GM23338 (cell line): ENCODE measurements at regions not wholly inside any gene's neighbourhood (a gene's known extent, or its start where the extent isn't known, plus 50 kb on each side); places are given as distances from the start of the nearest gene placed in this dataset.

Source experiments
- ATAC-seq: fragments of 200-7000 bp; cut with Tn5 transposase; 3 replicates; pipeline ENCODE4 v1.9.1; 2020
- DNase-seq: peaks from one replicate; pipeline ENCODE4 v3.0.0-alpha.2; 2015; ENCODE audit warnings: low spot score
- H2AFZ ChIP-seq: fragments of 200-600 bp; sonication (generic); 2 replicates; pipeline ENCODE4 v1.8.0; 2016; ENCODE audit warnings: antibody characterized with exemption, mild to moderate bottlenecking, moderate library complexity
- H3F3A ChIP-seq: fragments of 200-600 bp; sonication (generic); replicated peaks from 2 replicates; pipeline ENCODE4 v1.8.0; 2017; ENCODE audit warnings: antibody characterized with exemption, mixed run types, low read depth
- H3K27ac ChIP-seq: fragments of 200-600 bp; sonication (generic); 2 replicates; pipeline ENCODE4 v1.6.1; 2016; ENCODE audit warnings: low read depth
- H3K27me3 ChIP-seq: fragments of 200-600 bp; sonication (generic); 2 replicates; pipeline ENCODE4 v1.8.0; 2016; ENCODE audit warnings: mild to moderate bottlenecking, mixed run types, moderate library complexity; ENCODE audit not compliant: insufficient read depth
- H3K36me3 ChIP-seq: fragments of 200-600 bp; sonication (generic); 2 replicates; pipeline ENCODE4 v1.8.0; 2016; ENCODE audit warnings: mild to moderate bottlenecking; ENCODE audit not compliant: insufficient read depth
- H3K4me1 ChIP-seq: fragments of 200-600 bp; sonication (generic); 2 replicates; pipeline ENCODE4 v1.8.0; 2016; ENCODE audit warnings: mild to moderate bottlenecking, moderate library complexity; ENCODE audit not compliant: insufficient read depth
- H3K4me2 ChIP-seq: fragments of 200-600 bp; sonication (generic); 2 replicates; pipeline ENCODE4 v1.7.1; 2017; ENCODE audit warnings: mixed run types
- H3K4me3 ChIP-seq: fragments of 200-600 bp; sonication (generic); 2 replicates; pipeline ENCODE4 v1.6.1; 2016; ENCODE audit warnings: mixed run types
- H3K79me2 ChIP-seq: fragments of 200-600 bp; sonication (generic); replicated peaks from 2 replicates; pipeline ENCODE4 v1.8.0; 2017; ENCODE audit warnings: mild to moderate bottlenecking; ENCODE audit not compliant: insufficient read depth
- H3K9me2 ChIP-seq: fragments of 200-600 bp; sonication (generic); 2 replicates; pipeline ENCODE4 v1.8.0; 2017; ENCODE audit not compliant: insufficient read depth
- H4K20me1 ChIP-seq: fragments of 200-600 bp; sonication (generic); replicated peaks from 2 replicates; pipeline ENCODE4 v1.8.0; 2017; ENCODE audit warnings: mild to moderate bottlenecking; ENCODE audit not compliant: insufficient read depth
- H3K27ac Mint-ChIP-seq: 2 replicates; pipeline ENCODE4 v1.8.0; 2020; ENCODE audit warnings: inconsistent platforms, mild to moderate bottlenecking, moderate library complexity, mixed read lengths
- H3K27me3 Mint-ChIP-seq: 3 replicates; pipeline ENCODE4 v1.8.0; 2022; ENCODE audit warnings: low read depth, mild to moderate bottlenecking, moderate library complexity, mixed read lengths, inconsistent platforms; ENCODE audit not compliant: insufficient read depth, poor library complexity
- H3K36me3 Mint-ChIP-seq: 3 replicates; pipeline ENCODE4 v1.8.0; 2021; ENCODE audit warnings: low read depth, mild to moderate bottlenecking, inconsistent platforms, moderate library complexity, mixed read lengths
- H3K4me1 Mint-ChIP-seq: 3 replicates; pipeline ENCODE4 v1.8.0; 2020; ENCODE audit warnings: mild to moderate bottlenecking, inconsistent platforms, mixed read lengths
- H3K4me3 Mint-ChIP-seq: 3 replicates; pipeline ENCODE4 v1.8.0; 2021; ENCODE audit warnings: moderate library complexity, mild to moderate bottlenecking, inconsistent platforms, mixed read lengths
- H3K9me3 Mint-ChIP-seq: 3 replicates; pipeline ENCODE4 v1.8.0; 2020; ENCODE audit warnings: moderate library complexity, mild to moderate bottlenecking, inconsistent platforms, mixed read lengths
- CREB1 ChIP-seq: fragments of 250-450 bp; sonication (Bioruptor Pico); IDR thresholded peaks from 2 replicates; pipeline ENCODE4 v1.5.0; 2020; ENCODE audit warnings: low read depth, mild to moderate bottlenecking, moderate library complexity
- EZH2 ChIP-seq: fragments of 200-600 bp; sonication (generic); IDR thresholded peaks from one replicate; pipeline ENCODE4 v1.8.0; 2017; ENCODE audit warnings: antibody characterized with exemption, mild to moderate bottlenecking, low read depth; ENCODE audit not compliant: unreplicated experiment
- EZH2phosphoT487 ChIP-seq: fragments of 200-600 bp; sonication (generic); IDR thresholded peaks from one replicate; pipeline ENCODE4 v1.8.1; 2018; ENCODE audit warnings: antibody characterized with exemption; ENCODE audit not compliant: unreplicated experiment
- JUNB ChIP-seq: IDR thresholded peaks from one replicate; pipeline ENCODE4 v1.6.1; 2016; ENCODE audit warnings: antibody characterized with exemption; ENCODE audit not compliant: unreplicated experiment
- NANOG ChIP-seq: IDR thresholded peaks from 2 replicates; pipeline ENCODE4 v1.6.1; 2016; ENCODE audit warnings: antibody characterized with exemption, borderline replicate concordance
- POLR2AphosphoS5 ChIP-seq: IDR thresholded peaks from 2 replicates; pipeline ENCODE4 v1.6.1; 2016; ENCODE audit warnings: antibody characterized with exemption, low read depth
- STAT1 ChIP-seq: IDR thresholded peaks from one replicate; pipeline ENCODE4 v1.6.1; 2016; ENCODE audit warnings: antibody characterized with exemption; ENCODE audit not compliant: unreplicated experiment
- ZNF114 ChIP-seq: fragments of 250-450 bp; sonication (Bioruptor Pico); IDR thresholded peaks from 2 replicates; pipeline ENCODE4 v1.5.0; 2020; ENCODE audit warnings: mild to moderate bottlenecking, moderate library complexity
- ZNF331 ChIP-seq: fragments of 250-450 bp; sonication (Bioruptor Pico); IDR thresholded peaks from 2 replicates; pipeline ENCODE4 v1.5.0; 2020; ENCODE audit warnings: low read depth, mild to moderate bottlenecking, moderate library complexity
- TF ChIP-seq, protein P1 (sequence below): IDR thresholded peaks from one replicate; pipeline ENCODE4 v1.6.1; 2018; ENCODE audit warnings: antibody characterized with exemption; ENCODE audit not compliant: unreplicated experiment
- TF ChIP-seq, protein P2 (sequence below): IDR thresholded peaks from 2 replicates; pipeline ENCODE4 v1.6.1; 2016; ENCODE audit warnings: antibody characterized with exemption
- TF ChIP-seq, protein P3 (sequence below), 2 experiments: fragments of 200-600 bp in 1 of 2; sonication (generic) in 1 of 2; conservative IDR thresholded peaks; 2 replicates each; pipeline versions ENCODE4 v1.5.1 to v1.6.1; 2016 to 2017; ENCODE audit warnings: antibody characterized with exemption in 2 of 2, low read depth in 2 of 2, mild to moderate bottlenecking in 2 of 2, moderate library complexity in 1 of 2
- TF ChIP-seq, protein P4 (sequence below): fragments of 250-450 bp; sonication (Bioruptor Pico); IDR thresholded peaks from 2 replicates; pipeline ENCODE4 v1.5.0; 2020; ENCODE audit warnings: mild to moderate bottlenecking, moderate library complexity

DNA sequence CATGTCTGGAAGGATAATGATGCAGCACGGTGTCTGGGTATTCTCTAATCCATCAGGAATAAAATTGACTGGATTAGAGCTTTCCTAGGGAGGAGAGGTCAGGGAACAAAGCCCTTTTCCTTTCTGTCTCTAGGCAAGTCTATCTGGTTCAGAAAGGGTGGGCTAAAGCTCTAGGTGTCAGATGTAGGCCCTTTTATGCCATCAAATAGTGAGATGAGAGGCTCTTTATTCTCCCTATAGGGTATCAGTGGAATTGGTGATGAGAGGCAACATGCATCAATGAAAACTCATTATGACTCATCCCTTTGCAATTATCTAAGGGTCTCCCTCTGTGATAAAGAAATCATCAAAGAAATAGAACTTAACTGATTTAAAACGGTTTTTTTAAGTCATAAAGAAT, 328.0 kb upstream of the CRIM1 start:
- no peak for ATAC-seq
- H3K27ac Mint-ChIP-seq, result no peak overlapping the region

More for the DNA sequence above, 328.0 kb upstream of the CRIM1 start:
- TF ChIP-seq JUNB, result no peak
- no peak for TF ChIP-seq EZH2
- TF ChIP-seq, protein P1, sequence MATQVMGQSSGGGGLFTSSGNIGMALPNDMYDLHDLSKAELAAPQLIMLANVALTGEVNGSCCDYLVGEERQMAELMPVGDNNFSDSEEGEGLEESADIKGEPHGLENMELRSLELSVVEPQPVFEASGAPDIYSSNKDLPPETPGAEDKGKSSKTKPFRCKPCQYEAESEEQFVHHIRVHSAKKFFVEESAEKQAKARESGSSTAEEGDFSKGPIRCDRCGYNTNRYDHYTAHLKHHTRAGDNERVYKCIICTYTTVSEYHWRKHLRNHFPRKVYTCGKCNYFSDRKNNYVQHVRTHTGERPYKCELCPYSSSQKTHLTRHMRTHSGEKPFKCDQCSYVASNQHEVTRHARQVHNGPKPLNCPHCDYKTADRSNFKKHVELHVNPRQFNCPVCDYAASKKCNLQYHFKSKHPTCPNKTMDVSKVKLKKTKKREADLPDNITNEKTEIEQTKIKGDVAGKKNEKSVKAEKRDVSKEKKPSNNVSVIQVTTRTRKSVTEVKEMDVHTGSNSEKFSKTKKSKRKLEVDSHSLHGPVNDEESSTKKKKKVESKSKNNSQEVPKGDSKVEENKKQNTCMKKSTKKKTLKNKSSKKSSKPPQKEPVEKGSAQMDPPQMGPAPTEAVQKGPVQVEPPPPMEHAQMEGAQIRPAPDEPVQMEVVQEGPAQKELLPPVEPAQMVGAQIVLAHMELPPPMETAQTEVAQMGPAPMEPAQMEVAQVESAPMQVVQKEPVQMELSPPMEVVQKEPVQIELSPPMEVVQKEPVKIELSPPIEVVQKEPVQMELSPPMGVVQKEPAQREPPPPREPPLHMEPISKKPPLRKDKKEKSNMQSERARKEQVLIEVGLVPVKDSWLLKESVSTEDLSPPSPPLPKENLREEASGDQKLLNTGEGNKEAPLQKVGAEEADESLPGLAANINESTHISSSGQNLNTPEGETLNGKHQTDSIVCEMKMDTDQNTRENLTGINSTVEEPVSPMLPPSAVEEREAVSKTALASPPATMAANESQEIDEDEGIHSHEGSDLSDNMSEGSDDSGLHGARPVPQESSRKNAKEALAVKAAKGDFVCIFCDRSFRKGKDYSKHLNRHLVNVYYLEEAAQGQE, result no peak
- TF ChIP-seq ZNF331 (CRISPR knock-in tag), result no peak
- TF ChIP-seq NANOG, result no peak
- no peak for TF ChIP-seq ZNF114
- no peak for TF ChIP-seq CREB1
- TF ChIP-seq, protein P2, sequence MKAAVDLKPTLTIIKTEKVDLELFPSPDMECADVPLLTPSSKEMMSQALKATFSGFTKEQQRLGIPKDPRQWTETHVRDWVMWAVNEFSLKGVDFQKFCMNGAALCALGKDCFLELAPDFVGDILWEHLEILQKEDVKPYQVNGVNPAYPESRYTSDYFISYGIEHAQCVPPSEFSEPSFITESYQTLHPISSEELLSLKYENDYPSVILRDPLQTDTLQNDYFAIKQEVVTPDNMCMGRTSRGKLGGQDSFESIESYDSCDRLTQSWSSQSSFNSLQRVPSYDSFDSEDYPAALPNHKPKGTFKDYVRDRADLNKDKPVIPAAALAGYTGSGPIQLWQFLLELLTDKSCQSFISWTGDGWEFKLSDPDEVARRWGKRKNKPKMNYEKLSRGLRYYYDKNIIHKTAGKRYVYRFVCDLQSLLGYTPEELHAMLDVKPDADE, result no peak
- TF ChIP-seq, protein P3, sequence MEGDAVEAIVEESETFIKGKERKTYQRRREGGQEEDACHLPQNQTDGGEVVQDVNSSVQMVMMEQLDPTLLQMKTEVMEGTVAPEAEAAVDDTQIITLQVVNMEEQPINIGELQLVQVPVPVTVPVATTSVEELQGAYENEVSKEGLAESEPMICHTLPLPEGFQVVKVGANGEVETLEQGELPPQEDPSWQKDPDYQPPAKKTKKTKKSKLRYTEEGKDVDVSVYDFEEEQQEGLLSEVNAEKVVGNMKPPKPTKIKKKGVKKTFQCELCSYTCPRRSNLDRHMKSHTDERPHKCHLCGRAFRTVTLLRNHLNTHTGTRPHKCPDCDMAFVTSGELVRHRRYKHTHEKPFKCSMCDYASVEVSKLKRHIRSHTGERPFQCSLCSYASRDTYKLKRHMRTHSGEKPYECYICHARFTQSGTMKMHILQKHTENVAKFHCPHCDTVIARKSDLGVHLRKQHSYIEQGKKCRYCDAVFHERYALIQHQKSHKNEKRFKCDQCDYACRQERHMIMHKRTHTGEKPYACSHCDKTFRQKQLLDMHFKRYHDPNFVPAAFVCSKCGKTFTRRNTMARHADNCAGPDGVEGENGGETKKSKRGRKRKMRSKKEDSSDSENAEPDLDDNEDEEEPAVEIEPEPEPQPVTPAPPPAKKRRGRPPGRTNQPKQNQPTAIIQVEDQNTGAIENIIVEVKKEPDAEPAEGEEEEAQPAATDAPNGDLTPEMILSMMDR (conservative IDR thresholded peaks at IDR 0.05; ENCODE audit: low read depth in 2 of 2), result no peak
- TF ChIP-seq EZH2phosphoT487, result no peak
- no peak for TF ChIP-seq STAT1
- TF ChIP-seq, protein P4, sequence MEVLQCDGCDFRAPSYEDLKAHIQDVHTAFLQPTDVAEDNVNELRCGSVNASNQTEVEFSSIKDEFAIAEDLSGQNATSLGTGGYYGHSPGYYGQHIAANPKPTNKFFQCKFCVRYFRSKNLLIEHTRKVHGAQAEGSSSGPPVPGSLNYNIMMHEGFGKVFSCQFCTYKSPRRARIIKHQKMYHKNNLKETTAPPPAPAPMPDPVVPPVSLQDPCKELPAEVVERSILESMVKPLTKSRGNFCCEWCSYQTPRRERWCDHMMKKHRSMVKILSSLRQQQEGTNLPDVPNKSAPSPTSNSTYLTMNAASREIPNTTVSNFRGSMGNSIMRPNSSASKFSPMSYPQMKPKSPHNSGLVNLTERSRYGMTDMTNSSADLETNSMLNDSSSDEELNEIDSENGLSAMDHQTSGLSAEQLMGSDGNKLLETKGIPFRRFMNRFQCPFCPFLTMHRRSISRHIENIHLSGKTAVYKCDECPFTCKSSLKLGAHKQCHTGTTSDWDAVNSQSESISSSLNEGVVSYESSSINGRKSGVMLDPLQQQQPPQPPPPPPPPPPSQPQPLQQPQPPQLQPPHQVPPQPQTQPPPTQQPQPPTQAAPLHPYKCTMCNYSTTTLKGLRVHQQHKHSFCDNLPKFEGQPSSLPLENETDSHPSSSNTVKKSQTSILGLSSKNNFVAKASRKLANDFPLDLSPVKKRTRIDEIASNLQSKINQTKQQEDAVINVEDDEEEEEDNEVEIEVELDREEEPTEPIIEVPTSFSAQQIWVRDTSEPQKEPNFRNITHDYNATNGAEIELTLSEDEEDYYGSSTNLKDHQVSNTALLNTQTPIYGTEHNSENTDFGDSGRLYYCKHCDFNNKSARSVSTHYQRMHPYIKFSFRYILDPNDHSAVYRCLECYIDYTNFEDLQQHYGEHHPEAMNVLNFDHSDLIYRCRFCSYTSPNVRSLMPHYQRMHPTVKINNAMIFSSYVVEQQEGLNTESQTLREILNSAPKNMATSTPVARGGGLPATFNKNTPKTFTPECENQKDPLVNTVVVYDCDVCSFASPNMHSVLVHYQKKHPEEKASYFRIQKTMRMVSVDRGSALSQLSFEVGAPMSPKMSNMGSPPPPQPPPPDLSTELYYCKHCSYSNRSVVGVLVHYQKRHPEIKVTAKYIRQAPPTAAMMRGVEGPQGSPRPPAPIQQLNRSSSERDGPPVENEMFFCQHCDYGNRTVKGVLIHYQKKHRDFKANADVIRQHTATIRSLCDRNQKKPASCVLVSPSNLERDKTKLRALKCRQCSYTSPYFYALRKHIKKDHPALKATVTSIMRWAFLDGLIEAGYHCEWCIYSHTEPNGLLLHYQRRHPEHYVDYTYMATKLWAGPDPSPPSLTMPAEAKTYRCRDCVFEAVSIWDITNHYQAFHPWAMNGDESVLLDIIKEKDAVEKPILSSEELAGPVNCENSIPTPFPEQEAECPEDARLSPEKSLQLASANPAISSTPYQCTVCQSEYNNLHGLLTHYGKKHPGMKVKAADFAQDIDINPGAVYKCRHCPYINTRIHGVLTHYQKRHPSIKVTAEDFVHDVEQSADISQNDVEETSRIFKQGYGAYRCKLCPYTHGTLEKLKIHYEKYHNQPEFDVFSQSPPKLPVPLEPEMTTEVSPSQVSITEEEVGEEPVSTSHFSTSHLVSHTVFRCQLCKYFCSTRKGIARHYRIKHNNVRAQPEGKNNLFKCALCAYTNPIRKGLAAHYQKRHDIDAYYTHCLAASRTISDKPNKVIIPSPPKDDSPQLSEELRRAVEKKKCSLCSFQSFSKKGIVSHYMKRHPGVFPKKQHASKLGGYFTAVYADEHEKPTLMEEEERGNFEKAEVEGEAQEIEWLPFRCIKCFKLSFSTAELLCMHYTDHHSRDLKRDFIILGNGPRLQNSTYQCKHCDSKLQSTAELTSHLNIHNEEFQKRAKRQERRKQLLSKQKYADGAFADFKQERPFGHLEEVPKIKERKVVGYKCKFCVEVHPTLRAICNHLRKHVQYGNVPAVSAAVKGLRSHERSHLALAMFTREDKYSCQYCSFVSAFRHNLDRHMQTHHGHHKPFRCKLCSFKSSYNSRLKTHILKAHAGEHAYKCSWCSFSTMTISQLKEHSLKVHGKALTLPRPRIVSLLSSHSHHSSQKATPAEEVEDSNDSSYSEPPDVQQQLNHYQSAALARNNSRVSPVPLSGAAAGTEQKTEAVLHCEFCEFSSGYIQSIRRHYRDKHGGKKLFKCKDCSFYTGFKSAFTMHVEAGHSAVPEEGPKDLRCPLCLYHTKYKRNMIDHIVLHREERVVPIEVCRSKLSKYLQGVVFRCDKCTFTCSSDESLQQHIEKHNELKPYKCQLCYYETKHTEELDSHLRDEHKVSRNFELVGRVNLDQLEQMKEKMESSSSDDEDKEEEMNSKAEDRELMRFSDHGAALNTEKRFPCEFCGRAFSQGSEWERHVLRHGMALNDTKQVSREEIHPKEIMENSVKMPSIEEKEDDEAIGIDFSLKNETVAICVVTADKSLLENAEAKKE (CRISPR knock-in tag), result no peak
- no peak for TF ChIP-seq POLR2AphosphoS5
- no peak overlapping the region for H3K4me2 ChIP-seq
- H3K79me2 ChIP-seq, result no peaks in the 10 kb centered on the region
- H3F3A ChIP-seq, result no peaks in the 10 kb centered on the region
- H3K36me3 ChIP-seq, result no peaks in the 10 kb centered on the region
- H3K4me1 ChIP-seq, result no peaks in the 10 kb centered on the region
- H4K20me1 ChIP-seq, result no peaks in the 10 kb centered on the region
- no peaks in the 10 kb centered on the region for H3K36me3 Mint-ChIP-seq
- no peak overlapping the region for H2AFZ ChIP-seq
- no peaks in the 10 kb centered on the region for H3K27me3 Mint-ChIP-seq
- H3K4me1 Mint-ChIP-seq, result no peaks in the 10 kb centered on the region
- H3K9me3 Mint-ChIP-seq, result no peaks in the 10 kb centered on the region
- H3K4me3 Mint-ChIP-seq, result no peak overlapping the region
- H3K27me3 ChIP-seq, result no peaks in the 10 kb centered on the region
- no peak overlapping the region for H3K4me3 ChIP-seq
- no peak overlapping the region for H3K27ac ChIP-seq
- no peak for DNase-seq
- no peaks in the 10 kb centered on the region for H3K9me2 ChIP-seq
